ENCODE measurements at regions not wholly inside any gene's neighbourhood (a gene's known extent, or its start where the extent isn't known, plus 50 kb on each side); places are given as distances from the start of the nearest gene placed in this dataset.

GRCh38 chr6:14458669-14459266, 341.2 kb downstream of the CD83 start:
- DNase-seq (ENCODE audit: low read depth): no peak
- TF ChIP-seq, protein P1, sequence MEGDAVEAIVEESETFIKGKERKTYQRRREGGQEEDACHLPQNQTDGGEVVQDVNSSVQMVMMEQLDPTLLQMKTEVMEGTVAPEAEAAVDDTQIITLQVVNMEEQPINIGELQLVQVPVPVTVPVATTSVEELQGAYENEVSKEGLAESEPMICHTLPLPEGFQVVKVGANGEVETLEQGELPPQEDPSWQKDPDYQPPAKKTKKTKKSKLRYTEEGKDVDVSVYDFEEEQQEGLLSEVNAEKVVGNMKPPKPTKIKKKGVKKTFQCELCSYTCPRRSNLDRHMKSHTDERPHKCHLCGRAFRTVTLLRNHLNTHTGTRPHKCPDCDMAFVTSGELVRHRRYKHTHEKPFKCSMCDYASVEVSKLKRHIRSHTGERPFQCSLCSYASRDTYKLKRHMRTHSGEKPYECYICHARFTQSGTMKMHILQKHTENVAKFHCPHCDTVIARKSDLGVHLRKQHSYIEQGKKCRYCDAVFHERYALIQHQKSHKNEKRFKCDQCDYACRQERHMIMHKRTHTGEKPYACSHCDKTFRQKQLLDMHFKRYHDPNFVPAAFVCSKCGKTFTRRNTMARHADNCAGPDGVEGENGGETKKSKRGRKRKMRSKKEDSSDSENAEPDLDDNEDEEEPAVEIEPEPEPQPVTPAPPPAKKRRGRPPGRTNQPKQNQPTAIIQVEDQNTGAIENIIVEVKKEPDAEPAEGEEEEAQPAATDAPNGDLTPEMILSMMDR (IDR thresholded peaks at IDR 0.05; ENCODE audit: insufficient read depth, low read length, poor library complexity, severe bottlenecking): no peak
- no peaks in the 10 kb centered on the region for H3K27me3 ChIP-seq (ENCODE audit: control insufficient read depth, insufficient read depth, low read length)
- no peaks in the 10 kb centered on the region for H3K36me3 ChIP-seq (ENCODE audit: control insufficient read depth, insufficient read depth, low read length)
- H3K4me3 ChIP-seq (ENCODE audit: low read depth, low read length): no peak overlapping the region

DNA sequence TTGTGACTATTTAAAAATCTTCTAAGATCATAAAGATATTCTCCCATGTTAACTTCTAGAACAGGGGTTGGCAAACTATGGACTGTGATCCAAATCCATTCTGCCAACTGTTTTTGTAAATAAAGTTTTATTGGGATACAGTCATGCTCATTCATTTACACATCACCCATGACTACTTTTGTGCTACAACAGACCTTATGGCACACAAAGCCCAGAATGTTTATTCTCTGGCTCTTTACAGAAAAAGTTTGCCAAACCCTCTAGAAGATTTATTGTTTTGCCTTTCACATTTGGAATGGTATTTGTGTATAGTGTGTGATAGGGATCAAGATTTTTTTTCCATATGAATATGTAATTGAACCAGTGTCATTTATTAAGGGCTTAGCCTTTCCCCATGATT, 341.7 kb downstream of the CD83 start:
- H3K27me3 ChIP-seq (ENCODE audit: control insufficient read depth, insufficient read depth, low read length): no peaks in the 10 kb centered on the region
- TF ChIP-seq, protein P1 (IDR thresholded peaks at IDR 0.05; ENCODE audit: insufficient read depth, low read length, poor library complexity, severe bottlenecking): no peak
- no peak for DNase-seq (ENCODE audit: low read depth)

GRCh38 chr6:14460556-14460955, 343.0 kb downstream of the CD83 start:
- TF ChIP-seq, protein P1 (IDR thresholded peaks at IDR 0.05; ENCODE audit: insufficient read depth, low read length, poor library complexity, severe bottlenecking): no peak

More for the DNA sequence above, 341.7 kb downstream of the CD83 start:
- no peaks in the 10 kb centered on the region for H3K36me3 ChIP-seq (ENCODE audit: control insufficient read depth, insufficient read depth, low read length)
- no peak overlapping the region for H3K4me3 ChIP-seq (ENCODE audit: low read depth, low read length)

DNA sequence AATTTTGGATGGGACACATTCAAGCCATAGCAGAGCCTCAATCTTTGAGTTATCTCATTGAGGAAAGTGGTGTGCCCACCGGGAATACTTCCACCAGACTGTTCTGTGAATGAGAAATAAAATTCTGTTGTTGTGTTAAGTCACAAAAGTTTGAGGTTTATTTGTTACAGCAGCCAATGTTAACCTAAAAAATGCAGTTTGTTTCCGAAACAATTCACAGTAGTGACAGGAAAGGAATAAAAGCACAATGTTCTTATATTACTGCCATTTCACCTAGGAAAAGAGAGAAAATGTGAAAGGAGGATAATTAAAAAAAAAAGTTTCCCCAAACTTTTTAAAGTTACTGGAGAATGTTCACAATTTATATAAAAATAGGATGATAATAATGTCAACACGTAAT, 344.6 kb downstream of the CD83 start:
- DNase-seq (ENCODE audit: low read depth): no peak
- H3K4me3 ChIP-seq (ENCODE audit: low read depth, low read length): no peak overlapping the region
- TF ChIP-seq, protein P1 (IDR thresholded peaks at IDR 0.05; ENCODE audit: insufficient read depth, low read length, poor library complexity, severe bottlenecking): no peak
- no peaks in the 10 kb centered on the region for H3K27me3 ChIP-seq (ENCODE audit: control insufficient read depth, insufficient read depth, low read length)
- no peaks in the 10 kb centered on the region for H3K36me3 ChIP-seq (ENCODE audit: control insufficient read depth, insufficient read depth, low read length)

More at GRCh38 chr6:14460556-14460955, 343.0 kb downstream of the CD83 start:
- Histone ChIP-seq H3K4me3 (ENCODE audit: low read depth, low read length) (no peak overlapping the region), H3K36me3 (ENCODE audit: control insufficient read depth, insufficient read depth, low read length) (no peaks in the 10 kb centered on the region), H3K27me3 (ENCODE audit: control insufficient read depth, insufficient read depth, low read length) (no peaks in the 10 kb centered on the region)
- DNase-seq (ENCODE audit: low read depth): no peak

- DNase-seq (ENCODE audit: low read depth): no peak
- TF ChIP-seq, protein P1 (IDR thresholded peaks at IDR 0.05; ENCODE audit: insufficient read depth, low read length, poor library complexity, severe bottlenecking): no peak
- Histone ChIP-seq H3K36me3 (ENCODE audit: control insufficient read depth, insufficient read depth, low read length) (no peaks in the 10 kb centered on the region), H3K4me3 (ENCODE audit: low read depth, low read length) (no peak overlapping the region), H3K27me3 (ENCODE audit: control insufficient read depth, insufficient read depth, low read length) (no peaks in the 10 kb centered on the region)
Observed at GRCh38 chr6:14462566-14462965, 345.0 kb downstream of the CD83 start.

GRCh38 chr6:14463110-14463509, 345.5 kb downstream of the CD83 start:
- Histone ChIP-seq H3K27me3 (ENCODE audit: control insufficient read depth, insufficient read depth, low read length) (no peaks in the 10 kb centered on the region), H3K36me3 (ENCODE audit: control insufficient read depth, insufficient read depth, low read length) (no peaks in the 10 kb centered on the region), H3K4me3 (ENCODE audit: low read depth, low read length) (no peak overlapping the region)
- TF ChIP-seq, protein P1 (IDR thresholded peaks at IDR 0.05; ENCODE audit: insufficient read depth, low read length, poor library complexity, severe bottlenecking): no peak
- no peak for DNase-seq (ENCODE audit: low read depth)
